ENCODE measurements at regions not wholly inside any gene's neighbourhood (a gene's known extent, or its start where the extent isn't known, plus 50 kb on each side); places are given as distances from the start of the nearest gene placed in this dataset.

DNA sequence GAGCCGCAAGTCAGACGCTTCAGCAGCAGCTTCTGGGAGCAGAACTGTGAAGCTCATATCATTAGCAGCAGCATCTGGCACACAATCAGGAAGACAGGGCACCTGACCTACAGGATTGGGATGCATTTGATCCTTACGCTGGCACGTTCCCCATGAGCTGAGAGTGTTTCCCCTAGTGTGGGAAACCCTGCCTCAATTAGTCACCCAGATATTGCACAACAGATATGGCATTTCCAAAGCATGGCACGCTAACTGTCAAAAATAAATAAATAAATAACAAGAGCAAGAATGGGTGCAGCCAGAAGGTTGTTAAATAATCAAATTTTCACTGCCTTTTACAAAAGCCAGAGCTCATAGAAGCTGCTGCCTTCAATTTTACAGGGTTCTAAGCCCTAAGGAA, 189.6 kb upstream of the THBS1 start:
- Mint-ChIP-seq H3K4me1 (ENCODE audit: low read depth, unreplicated experiment) (peaks cover 17% of the 10 kb centered on the region), H3K4me3 (ENCODE audit: unreplicated experiment) (no peak overlapping the region), H3K9me3 (ENCODE audit: unreplicated experiment) (no peaks in the 10 kb centered on the region), H3K27me3 (ENCODE audit: low read depth, unreplicated experiment) (peaks cover 4% of the 10 kb centered on the region), H3K27ac (ENCODE audit: unreplicated experiment) (no peak overlapping the region), H3K36me3 (ENCODE audit: low read depth, unreplicated experiment) (no peaks in the 10 kb centered on the region)
- Histone ChIP-seq H4K20me1 (ENCODE audit: insufficient read depth, low read length) (no peaks in the 10 kb centered on the region), H3K4me2 (ENCODE audit: low read length) (no peak overlapping the region), H2AFZ (ENCODE audit: low read depth, low read length) (no peak overlapping the region), H3K9me3 (ENCODE audit: insufficient read depth, low read depth, low read length) (no peaks in the 10 kb centered on the region), H3K4me3 (ENCODE audit: insufficient read depth, low read depth, low read length) (no peak overlapping the region), H3K27me3 (ENCODE audit: insufficient read depth, low read length) (no peaks in the 10 kb centered on the region), H3K36me3 (ENCODE audit: insufficient read depth, low read length) (no peaks in the 10 kb centered on the region), H3K79me2 (ENCODE audit: insufficient read depth, low read length) (no peaks in the 10 kb centered on the region), H3K9ac (ENCODE audit: low read length) (no peak overlapping the region), H3K4me1 (ENCODE audit: insufficient read depth, low read length) (no peaks in the 10 kb centered on the region), H3K27ac (ENCODE audit: low read depth, low read length) (no peak overlapping the region)
- no peak for DNase-seq (ENCODE audit: low read depth)
- FAIRE-seq = no peak
- TF ChIP-seq, protein P1, sequence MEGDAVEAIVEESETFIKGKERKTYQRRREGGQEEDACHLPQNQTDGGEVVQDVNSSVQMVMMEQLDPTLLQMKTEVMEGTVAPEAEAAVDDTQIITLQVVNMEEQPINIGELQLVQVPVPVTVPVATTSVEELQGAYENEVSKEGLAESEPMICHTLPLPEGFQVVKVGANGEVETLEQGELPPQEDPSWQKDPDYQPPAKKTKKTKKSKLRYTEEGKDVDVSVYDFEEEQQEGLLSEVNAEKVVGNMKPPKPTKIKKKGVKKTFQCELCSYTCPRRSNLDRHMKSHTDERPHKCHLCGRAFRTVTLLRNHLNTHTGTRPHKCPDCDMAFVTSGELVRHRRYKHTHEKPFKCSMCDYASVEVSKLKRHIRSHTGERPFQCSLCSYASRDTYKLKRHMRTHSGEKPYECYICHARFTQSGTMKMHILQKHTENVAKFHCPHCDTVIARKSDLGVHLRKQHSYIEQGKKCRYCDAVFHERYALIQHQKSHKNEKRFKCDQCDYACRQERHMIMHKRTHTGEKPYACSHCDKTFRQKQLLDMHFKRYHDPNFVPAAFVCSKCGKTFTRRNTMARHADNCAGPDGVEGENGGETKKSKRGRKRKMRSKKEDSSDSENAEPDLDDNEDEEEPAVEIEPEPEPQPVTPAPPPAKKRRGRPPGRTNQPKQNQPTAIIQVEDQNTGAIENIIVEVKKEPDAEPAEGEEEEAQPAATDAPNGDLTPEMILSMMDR (IDR thresholded peaks at IDR 0.05; ENCODE audit: insufficient read depth, low read depth, low read length) = no peak
- TF ChIP-seq EZH2 (IDR thresholded peaks at IDR 0.05; ENCODE audit: insufficient read depth, low read length) = no peak

DNA sequence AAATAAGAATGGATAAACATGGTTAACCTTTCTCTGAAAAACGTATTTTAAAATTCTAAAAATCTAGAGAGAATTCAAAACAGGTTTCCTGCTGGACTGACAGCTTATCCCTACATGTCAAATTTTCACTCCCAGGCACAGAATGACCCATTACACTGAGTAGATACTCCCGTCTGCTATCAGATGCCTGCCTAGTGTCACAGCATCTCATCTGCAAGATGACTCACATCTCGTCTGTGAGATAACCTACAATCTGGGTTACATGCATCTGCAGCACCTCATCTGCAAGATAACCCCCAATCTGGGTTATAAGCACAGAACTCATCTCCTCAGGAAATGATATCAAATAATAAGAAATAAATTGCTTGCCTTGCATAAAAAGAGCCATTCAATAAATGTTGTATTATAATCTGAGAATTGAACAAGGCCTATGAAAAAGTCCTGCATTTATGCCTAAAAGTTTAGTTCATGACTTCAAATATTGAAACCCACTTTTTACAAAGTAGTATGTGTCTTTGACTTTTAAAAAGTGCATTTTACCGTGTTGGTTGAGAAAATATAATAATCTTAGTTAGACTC, 188.3 kb upstream of the THBS1 start:
- no peaks in the 10 kb centered on the region for H3K9me3 Mint-ChIP-seq (ENCODE audit: unreplicated experiment)
- H3K27me3 Mint-ChIP-seq (ENCODE audit: low read depth, unreplicated experiment) = peaks cover 4% of the 10 kb centered on the region
- H3K4me3 Mint-ChIP-seq (ENCODE audit: unreplicated experiment) = no peak overlapping the region
- Histone ChIP-seq H3K4me1 (ENCODE audit: insufficient read depth, low read length) (no peaks in the 10 kb centered on the region), H4K20me1 (ENCODE audit: insufficient read depth, low read length) (no peaks in the 10 kb centered on the region), H3K27ac (ENCODE audit: low read depth, low read length) (no peak overlapping the region), H3K4me2 (ENCODE audit: low read length) (no peak overlapping the region), H3K9ac (ENCODE audit: low read length) (no peak overlapping the region), H3K79me2 (ENCODE audit: insufficient read depth, low read length) (no peaks in the 10 kb centered on the region), H3K4me3 (ENCODE audit: insufficient read depth, low read depth, low read length) (no peak overlapping the region), H3K9me3 (ENCODE audit: insufficient read depth, low read depth, low read length) (no peaks in the 10 kb centered on the region), H3K36me3 (ENCODE audit: insufficient read depth, low read length) (no peaks in the 10 kb centered on the region), H3K27me3 (ENCODE audit: insufficient read depth, low read length) (no peaks in the 10 kb centered on the region), H2AFZ (ENCODE audit: low read depth, low read length) (no peak overlapping the region)
- H3K4me1 Mint-ChIP-seq (ENCODE audit: low read depth, unreplicated experiment) = peaks cover 17% of the 10 kb centered on the region
- no peak for FAIRE-seq
- DNase-seq (ENCODE audit: low read depth) = no peak
- TF ChIP-seq, protein P1 (IDR thresholded peaks at IDR 0.05; ENCODE audit: insufficient read depth, low read depth, low read length) = no peak
- TF ChIP-seq EZH2 (IDR thresholded peaks at IDR 0.05; ENCODE audit: insufficient read depth, low read length) = no peak
- H3K27ac Mint-ChIP-seq (ENCODE audit: unreplicated experiment) = no peak overlapping the region
- H3K36me3 Mint-ChIP-seq (ENCODE audit: low read depth, unreplicated experiment) = no peaks in the 10 kb centered on the region

DNA sequence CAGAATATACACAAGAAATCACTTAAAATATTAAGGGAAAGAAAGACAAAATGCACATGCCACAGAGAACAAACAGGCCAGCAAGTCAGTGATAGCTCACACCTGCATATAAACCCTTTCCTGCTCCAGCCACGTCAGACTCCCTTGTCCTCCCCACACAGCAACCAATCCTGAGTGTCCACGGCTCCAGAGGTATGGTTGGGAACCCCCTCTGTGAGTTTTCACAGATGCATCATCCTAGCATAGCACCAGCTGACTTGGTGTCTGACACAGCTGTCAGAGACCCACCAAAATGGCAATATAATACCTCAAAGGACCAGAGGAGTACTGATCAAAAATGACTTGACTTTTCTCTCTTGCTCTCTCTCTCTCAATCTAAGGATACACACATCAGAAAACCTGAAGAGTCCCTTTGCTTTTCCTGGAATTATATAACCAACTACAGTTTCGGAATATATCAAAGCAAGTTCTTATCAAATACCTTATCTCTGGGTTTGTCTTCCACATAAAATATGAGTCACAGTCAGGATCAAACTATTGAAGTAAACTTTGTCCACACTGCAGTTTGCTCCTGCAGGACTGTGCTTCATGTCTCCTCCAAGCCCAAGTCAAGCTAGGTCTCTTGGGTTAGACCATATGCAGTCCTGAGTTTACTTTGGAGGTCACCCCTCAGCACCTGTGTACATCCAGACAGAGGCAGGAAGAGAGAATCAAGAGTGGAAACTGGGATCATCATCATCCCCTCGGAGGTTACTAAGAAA, 187.1 kb upstream of the THBS1 start:
- H3K9me3 Mint-ChIP-seq (ENCODE audit: unreplicated experiment) = no peaks in the 10 kb centered on the region
- H3K27me3 Mint-ChIP-seq (ENCODE audit: low read depth, unreplicated experiment) = peaks cover 4% of the 10 kb centered on the region
- Histone ChIP-seq H3K79me2 (ENCODE audit: insufficient read depth, low read length) (no peaks in the 10 kb centered on the region), H4K20me1 (ENCODE audit: insufficient read depth, low read length) (no peaks in the 10 kb centered on the region), H3K4me3 (ENCODE audit: insufficient read depth, low read depth, low read length) (no peak overlapping the region), H3K27me3 (ENCODE audit: insufficient read depth, low read length) (no peaks in the 10 kb centered on the region), H3K27ac (ENCODE audit: low read depth, low read length) (no peak overlapping the region), H3K4me1 (ENCODE audit: insufficient read depth, low read length) (no peaks in the 10 kb centered on the region), H2AFZ (ENCODE audit: low read depth, low read length) (no peak overlapping the region), H3K4me2 (ENCODE audit: low read length) (no peak overlapping the region), H3K9me3 (ENCODE audit: insufficient read depth, low read depth, low read length) (no peaks in the 10 kb centered on the region), H3K36me3 (ENCODE audit: insufficient read depth, low read length) (no peaks in the 10 kb centered on the region), H3K9ac (ENCODE audit: low read length) (no peak overlapping the region)
- no peak overlapping the region for H3K27ac Mint-ChIP-seq (ENCODE audit: unreplicated experiment)
- TF ChIP-seq EZH2 (IDR thresholded peaks at IDR 0.05; ENCODE audit: insufficient read depth, low read length) = no peak
- TF ChIP-seq, protein P1 (IDR thresholded peaks at IDR 0.05; ENCODE audit: insufficient read depth, low read depth, low read length) = no peak
- FAIRE-seq = peak; percentile 43
- H3K36me3 Mint-ChIP-seq (ENCODE audit: low read depth, unreplicated experiment) = no peaks in the 10 kb centered on the region
- H3K4me3 Mint-ChIP-seq (ENCODE audit: unreplicated experiment) = no peak overlapping the region
- DNase-seq (ENCODE audit: low read depth) = no peak
- H3K4me1 Mint-ChIP-seq (ENCODE audit: low read depth, unreplicated experiment) = peaks cover 17% of the 10 kb centered on the region
